ENCODE measurements at regions not wholly inside any gene's neighbourhood (a gene's known extent, or its start where the extent isn't known, plus 50 kb on each side); places are given as distances from the start of the nearest gene placed in this dataset.

DNA sequence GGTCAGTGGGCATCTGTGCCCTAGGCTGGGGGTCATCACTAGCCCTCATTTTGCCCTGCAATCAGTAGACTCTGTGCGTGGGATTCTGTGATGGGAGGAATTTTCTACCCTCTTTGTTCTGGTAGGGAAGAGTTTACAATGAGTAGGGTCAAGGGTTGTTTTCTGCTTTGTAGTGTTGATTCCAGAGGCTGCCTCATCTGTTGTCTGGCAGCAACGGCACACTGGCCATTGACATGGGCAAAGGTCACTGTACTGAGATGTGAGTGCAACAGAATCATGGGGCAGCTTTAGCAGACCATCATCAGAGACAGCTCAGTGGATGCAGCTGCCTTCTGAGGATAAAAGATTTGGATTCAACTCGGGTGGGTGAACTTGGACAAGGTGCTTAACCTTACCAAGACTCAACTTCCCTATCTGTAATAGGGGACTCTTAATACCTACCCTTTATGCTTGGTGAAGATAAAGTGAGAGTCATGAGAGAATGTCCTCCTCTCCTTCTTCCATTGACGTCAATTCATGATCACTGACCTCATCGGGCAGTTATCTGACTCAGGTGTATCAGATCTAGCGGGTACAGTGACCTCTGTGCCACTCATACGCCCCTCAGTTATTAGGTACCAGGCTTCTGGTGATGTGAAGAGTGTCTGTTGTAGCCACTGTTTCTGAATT lies 127.5 kb downstream of the RPLP1 start:
- ChIA-PET POLR2A (no interaction called here), CTCF (no interaction called here)
- Histone ChIP-seq H3K27ac (ENCODE audit: low read depth, low read length) (no peak overlapping the region), H3K4me3 (ENCODE audit: low read depth, low read length) (no peak overlapping the region), H3K27me3 (ENCODE audit: control insufficient read depth, insufficient read depth, low read length) (peaks cover 32% of the 10 kb centered on the region), H3K9me3 (ENCODE audit: control insufficient read depth, insufficient read depth, low read length) (no peaks in the 10 kb centered on the region)
- TF ChIP-seq, protein P1, sequence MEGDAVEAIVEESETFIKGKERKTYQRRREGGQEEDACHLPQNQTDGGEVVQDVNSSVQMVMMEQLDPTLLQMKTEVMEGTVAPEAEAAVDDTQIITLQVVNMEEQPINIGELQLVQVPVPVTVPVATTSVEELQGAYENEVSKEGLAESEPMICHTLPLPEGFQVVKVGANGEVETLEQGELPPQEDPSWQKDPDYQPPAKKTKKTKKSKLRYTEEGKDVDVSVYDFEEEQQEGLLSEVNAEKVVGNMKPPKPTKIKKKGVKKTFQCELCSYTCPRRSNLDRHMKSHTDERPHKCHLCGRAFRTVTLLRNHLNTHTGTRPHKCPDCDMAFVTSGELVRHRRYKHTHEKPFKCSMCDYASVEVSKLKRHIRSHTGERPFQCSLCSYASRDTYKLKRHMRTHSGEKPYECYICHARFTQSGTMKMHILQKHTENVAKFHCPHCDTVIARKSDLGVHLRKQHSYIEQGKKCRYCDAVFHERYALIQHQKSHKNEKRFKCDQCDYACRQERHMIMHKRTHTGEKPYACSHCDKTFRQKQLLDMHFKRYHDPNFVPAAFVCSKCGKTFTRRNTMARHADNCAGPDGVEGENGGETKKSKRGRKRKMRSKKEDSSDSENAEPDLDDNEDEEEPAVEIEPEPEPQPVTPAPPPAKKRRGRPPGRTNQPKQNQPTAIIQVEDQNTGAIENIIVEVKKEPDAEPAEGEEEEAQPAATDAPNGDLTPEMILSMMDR (IDR thresholded peaks at IDR 0.05; ENCODE audit: low read depth, low read length) = no peak
- no peak for DNase-seq (ENCODE audit: low read depth, low spot score)

DNA sequence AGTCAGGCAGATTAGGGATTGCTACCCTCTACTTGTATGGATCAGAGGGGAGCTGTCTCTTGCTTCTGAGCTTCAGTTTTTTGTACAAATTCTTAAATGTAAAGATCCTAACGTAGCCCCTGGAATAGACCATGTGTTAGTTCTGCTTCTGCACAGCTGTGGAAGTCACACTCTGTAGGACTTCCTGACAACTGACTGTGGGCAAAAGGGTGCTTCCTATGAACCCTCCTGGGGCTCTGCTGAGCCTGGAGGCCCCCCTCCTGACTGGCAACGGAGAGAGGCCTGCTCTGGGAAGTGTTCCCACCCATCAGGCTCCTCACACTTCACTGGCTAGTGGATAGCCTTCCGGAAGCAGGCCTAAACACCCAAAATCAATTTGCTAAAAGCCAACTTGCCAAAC lies 131.0 kb downstream of the RPLP1 start:
- peaks cover 31% of the 10 kb centered on the region for H3K27me3 ChIP-seq (ENCODE audit: control insufficient read depth, insufficient read depth, low read length)
- no peak for DNase-seq (ENCODE audit: low read depth, low spot score)
- no peaks in the 10 kb centered on the region; the same call in 1 of the 2 replicates for H3K9me3 ChIP-seq (ENCODE audit: control insufficient read depth, insufficient read depth, low read length)
- no peak overlapping the region for H3K27ac ChIP-seq (ENCODE audit: low read depth, low read length)
- TF ChIP-seq, protein P1 (IDR thresholded peaks at IDR 0.05; ENCODE audit: low read depth, low read length) = no peak
- ChIA-PET POLR2A (no interaction called here), CTCF (no interaction called here)
- no peak overlapping the region for H3K4me3 ChIP-seq (ENCODE audit: low read depth, low read length)

DNA sequence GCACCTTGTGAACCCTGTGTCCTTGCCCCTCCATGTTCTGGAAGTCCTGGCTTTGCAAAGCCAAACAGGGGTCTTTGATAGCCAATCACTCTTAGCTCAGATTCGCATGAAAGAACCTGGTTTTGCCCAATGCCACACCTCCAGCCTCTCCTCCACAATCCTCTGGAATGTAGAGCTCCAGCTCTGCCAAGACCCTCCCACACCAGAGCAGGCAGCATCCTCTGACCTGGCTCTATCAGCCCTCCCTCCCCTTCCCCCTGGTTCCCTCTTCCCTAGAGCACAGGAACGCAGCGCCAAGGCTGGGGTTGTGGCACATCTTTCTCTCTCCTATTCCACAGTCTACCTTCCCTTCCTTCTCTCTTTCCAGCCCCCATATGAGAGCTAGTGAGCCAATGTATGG lies 133.3 kb downstream of the RPLP1 start:
- ChIA-PET POLR2A (interaction anchor here (0.5 kb wide), 1 partner anchor 53 kb away, joined by 3 read pairs; no protein-coding TSS in a partner anchor), CTCF (interaction anchor here (1.4 kb wide), 1 partner anchor 902 kb away, joined by 4 read pairs; no protein-coding TSS in a partner anchor)
- H3K4me3 ChIP-seq (ENCODE audit: low read depth, low read length) = no peak overlapping the region
- DNase-seq (ENCODE audit: low read depth, low spot score) = no peak
- H3K27me3 ChIP-seq (ENCODE audit: control insufficient read depth, insufficient read depth, low read length) = peaks cover 25% of the 10 kb centered on the region
- TF ChIP-seq, protein P1 (IDR thresholded peaks at IDR 0.05; ENCODE audit: low read depth, low read length) = no peak
- no peak overlapping the region for H3K27ac ChIP-seq (ENCODE audit: low read depth, low read length)
- H3K9me3 ChIP-seq (ENCODE audit: control insufficient read depth, insufficient read depth, low read length) = no peaks in the 10 kb centered on the region; the same call in 1 of the 2 replicates

DNA sequence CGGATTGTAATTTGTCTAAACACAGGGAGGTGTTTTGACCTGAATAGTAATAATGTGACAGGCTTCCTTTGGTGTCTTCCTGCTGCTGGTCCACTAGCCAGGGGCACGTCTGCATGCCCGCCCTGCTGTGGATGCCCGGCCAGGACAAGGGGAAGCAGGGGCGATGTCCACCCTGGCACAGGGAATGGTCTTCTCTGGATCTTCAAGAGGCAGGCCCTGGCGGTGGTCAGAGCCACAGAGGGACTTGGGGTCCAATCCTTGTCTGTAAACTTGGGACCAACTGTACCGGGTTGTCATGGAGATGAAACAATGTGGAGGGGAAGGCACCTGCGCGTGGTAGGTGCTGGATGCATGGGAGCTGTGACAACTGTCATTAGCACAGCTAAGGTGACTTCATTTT lies 134.1 kb downstream of the RPLP1 start:
- peaks cover 25% of the 10 kb centered on the region for H3K27me3 ChIP-seq (ENCODE audit: control insufficient read depth, insufficient read depth, low read length)
- ChIA-PET CTCF (interaction anchor here (1.4 kb wide), 1 partner anchor 901 kb away, joined by 4 read pairs; no protein-coding TSS in a partner anchor), POLR2A (no interaction called here)
- no peak for DNase-seq (ENCODE audit: low read depth, low spot score)
- no peaks in the 10 kb centered on the region; the same call in 1 of the 2 replicates for H3K9me3 ChIP-seq (ENCODE audit: control insufficient read depth, insufficient read depth, low read length)
- TF ChIP-seq, protein P1 (IDR thresholded peaks at IDR 0.05; ENCODE audit: low read depth, low read length) = no peak
- H3K4me3 ChIP-seq (ENCODE audit: low read depth, low read length) = no peak overlapping the region
- no peak overlapping the region for H3K27ac ChIP-seq (ENCODE audit: low read depth, low read length)

DNA sequence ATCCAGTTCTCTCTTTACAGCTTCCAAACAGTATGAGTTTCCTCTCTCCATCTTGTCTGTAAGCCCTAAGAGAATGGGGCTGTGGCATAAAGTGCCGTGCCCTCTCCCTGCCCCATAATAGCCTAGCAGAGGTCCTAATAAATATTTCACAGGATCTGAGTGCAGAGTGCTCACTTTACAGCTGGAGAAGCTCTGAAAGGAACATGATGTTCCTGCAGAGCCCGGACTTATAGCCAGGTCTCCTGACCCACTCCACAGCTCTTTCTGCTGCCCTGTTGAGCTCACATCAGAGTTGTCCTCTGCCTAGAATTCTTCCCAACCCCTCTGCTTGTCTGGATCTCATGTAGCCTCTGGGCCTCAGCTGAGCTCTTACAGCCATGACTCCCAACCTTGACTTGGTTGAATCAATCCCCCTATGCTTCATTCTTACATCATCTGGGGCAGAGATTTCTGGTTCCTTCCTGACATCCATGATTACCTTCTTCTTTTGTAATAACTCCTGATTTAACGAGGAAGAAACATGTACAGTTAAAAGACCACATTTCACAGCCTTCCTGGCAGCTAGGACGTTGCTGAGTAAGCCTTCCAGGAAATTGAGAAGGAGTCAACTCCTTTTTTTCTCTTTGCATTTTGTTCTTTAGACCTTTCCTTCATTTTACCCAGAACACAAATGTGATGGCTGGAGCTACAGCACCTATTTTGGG lies 135.3 kb downstream of the RPLP1 start:
- ChIA-PET POLR2A (interaction anchor here (0.6 kb wide), 1 partner anchor 120 kb away, joined by 3 read pairs; no protein-coding TSS in a partner anchor), CTCF (no interaction called here)
- no peak for DNase-seq (ENCODE audit: low read depth, low spot score)
- H3K9me3 ChIP-seq (ENCODE audit: control insufficient read depth, insufficient read depth, low read length) = no peaks in the 10 kb centered on the region; the same call in 1 of the 2 replicates
- H3K27ac ChIP-seq (ENCODE audit: low read depth, low read length) = no peak overlapping the region
- no peak overlapping the region for H3K4me3 ChIP-seq (ENCODE audit: low read depth, low read length)
- peaks cover 25% of the 10 kb centered on the region for H3K27me3 ChIP-seq (ENCODE audit: control insufficient read depth, insufficient read depth, low read length)
- TF ChIP-seq, protein P1 (IDR thresholded peaks at IDR 0.05; ENCODE audit: low read depth, low read length) = no peak

All from AG04450 (cell line).